Activated T-cell treated with anti-CD3 and anti-CD28 coated beads for 4 hours (primary cell): ENCODE measurements at regions not wholly inside any gene's neighbourhood (a gene's known extent, or its start where the extent isn't known, plus 50 kb on each side); places are given as distances from the start of the nearest gene placed in this dataset.

ENCODE experiments used
- DNase-seq: peaks from one replicate; pipeline ENCODE4 v3.0.0-alpha.2; 2020

GRCh38 chr5:166507810-166508425 lies 1783.5 kb upstream of the WWC1 start:
- DNase-seq = no peak

DNA sequence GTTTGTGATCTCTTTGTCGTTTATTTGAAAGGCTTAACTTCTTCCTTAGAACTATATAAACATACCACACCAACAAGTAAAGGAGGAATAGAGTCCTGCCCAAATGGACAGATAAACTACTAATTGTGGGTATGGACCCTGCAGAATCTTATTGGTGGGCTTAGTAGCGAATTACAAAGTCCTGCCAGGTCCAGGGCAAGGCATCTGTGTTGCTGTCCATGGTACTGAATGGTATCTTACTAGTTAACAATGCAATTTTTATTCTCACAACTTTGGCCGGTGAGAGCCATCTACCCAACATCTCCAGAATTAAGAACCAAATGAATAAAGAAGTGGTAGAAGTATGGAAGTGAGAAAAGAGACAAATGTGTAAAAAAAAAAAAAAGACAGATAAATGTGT lies 1782.4 kb upstream of the WWC1 start:
- DNase-seq = no peak

- DNase-seq = no peak
Observed at GRCh38 chr5:166517976-166518375, 1773.5 kb upstream of the WWC1 start.

GRCh38 chr5:166523206-166523605 lies 1768.2 kb upstream of the WWC1 start:
- DNase-seq = no peak

- no peak for DNase-seq
Observed at GRCh38 chr5:166529200-166529599, 1762.2 kb upstream of the WWC1 start.

GRCh38 chr5:166532456-166533220 lies 1758.8 kb upstream of the WWC1 start:
- DNase-seq = no peak

GRCh38 chr5:166535641-166536040 lies 1755.8 kb upstream of the WWC1 start:
- no peak for DNase-seq

DNA sequence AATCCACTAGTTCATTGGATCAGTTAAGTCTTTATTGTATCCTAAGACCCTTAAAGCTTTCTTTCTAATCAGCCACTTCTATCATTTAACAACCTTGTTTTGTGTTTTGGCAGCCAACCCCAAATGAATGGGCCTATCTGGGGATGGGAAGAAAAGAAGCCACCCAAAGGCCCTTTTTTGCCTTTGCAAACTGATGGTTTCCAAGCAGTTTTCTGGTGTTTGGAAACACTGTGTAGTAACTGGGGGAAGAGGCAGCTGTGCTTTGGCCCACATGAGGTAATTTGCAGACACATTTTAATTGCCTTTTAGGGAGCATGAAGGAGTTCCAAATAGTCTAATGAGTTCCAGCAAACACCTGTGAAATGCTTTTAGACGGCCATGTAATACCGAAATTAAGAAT lies 1751.3 kb upstream of the WWC1 start:
- no peak for DNase-seq

- no peak for DNase-seq
Observed at GRCh38 chr5:166551384-166551783, 1740.1 kb upstream of the WWC1 start.

DNA sequence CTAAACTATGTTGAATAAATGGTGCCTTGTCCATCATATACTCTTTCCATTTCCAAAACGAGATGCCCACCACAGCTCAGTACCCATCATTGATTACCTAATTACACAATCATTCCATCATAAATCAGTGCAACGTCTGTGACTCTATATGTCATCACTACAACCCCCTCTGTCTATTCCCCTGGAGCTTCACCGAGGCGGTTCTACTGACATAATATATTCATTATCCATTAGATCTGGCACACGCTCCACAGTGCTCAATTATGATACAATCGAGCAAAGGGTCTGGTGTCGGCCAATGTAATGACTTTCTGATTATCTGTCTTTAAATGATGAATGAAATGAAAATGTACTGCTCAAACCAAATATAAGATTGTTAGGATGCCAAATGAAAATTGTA lies 1737.7 kb upstream of the WWC1 start:
- DNase-seq = no peak

- DNase-seq = no peak
Observed at GRCh38 chr5:166561759-166562158, 1729.7 kb upstream of the WWC1 start.

DNA sequence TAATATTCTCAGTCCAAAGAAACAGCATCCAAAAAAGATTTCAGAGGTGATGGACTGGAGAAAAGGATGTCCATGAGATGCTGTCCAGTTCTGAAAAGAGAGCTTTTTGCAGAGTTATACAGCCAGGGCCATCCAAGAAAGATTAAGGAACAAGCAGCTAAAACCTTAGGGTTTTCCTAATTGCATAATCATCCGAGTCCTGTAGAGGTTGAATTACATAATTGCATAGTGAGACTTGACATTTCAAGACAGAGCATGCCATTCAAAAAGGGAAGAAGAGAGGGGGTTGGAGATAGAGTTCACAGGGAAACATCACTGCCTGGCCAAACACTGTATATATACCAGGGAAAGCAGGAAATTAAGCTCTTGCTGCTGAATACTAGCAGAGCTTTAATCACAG lies 1729.2 kb upstream of the WWC1 start:
- no peak for DNase-seq

DNA sequence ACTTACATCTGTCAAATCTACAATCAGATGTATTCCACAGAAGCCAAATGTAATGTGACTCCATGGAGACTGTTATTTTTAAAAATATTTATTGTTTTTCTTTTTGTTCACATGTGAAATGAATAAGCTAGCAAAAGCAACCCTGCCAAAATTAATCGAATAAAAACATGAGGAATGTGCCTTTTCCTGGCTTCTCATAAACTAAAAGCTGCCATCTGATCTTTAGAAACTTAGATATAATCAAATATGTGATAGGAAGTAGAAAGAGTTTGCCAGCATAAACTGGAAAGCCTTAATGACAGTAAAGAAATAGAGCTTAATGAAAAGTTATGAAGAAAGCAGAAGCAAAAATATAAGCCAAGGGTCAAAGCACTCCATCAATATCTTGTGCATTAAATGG lies 1724.7 kb upstream of the WWC1 start:
- DNase-seq = no peak

GRCh38 chr5:166570865-166571264 lies 1720.6 kb upstream of the WWC1 start:
- DNase-seq = no peak

DNA sequence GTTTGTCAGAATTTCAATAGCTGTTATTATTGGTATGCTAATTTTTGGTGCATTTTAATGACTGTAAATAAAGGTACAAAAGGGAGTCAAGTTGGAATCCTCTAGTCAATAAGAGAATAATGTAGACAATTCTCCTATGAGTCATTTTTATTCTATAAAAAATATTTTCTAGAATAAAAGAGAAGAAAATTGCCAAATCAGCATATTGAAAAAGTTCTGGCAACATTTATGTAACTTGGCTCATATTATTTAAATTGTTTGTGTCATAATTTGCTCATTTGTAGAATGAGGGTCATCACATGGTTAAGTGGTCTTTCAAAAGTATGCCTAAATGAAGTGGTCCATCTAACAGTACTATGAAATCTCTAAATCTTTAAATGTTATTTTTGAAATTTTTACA lies 1719.8 kb upstream of the WWC1 start:
- no peak for DNase-seq

- no peak for DNase-seq
Observed at GRCh38 chr5:166576323-166576722, 1715.1 kb upstream of the WWC1 start.

DNA sequence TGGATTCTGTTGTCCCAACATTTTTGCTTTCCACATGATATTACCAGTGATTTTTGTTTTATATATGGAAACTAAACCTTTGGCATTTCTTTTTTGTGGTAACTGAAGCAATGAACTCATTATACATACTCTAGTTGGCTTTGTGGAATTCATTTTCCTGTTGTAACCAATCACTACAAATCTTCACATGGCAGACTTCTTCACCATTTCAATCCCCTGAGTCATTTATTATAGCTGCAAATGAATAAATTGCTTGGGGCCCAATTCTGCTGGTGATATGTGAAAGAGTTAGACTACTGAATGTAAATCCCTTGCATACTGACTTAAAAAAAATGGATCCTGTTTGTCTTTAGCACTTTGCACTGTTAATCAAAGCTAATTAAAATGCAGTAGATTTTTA lies 1709.6 kb upstream of the WWC1 start:
- DNase-seq = no peak

GRCh38 chr5:166582416-166582815 lies 1709.0 kb upstream of the WWC1 start:
- DNase-seq = no peak

GRCh38 chr5:166594567-166594966 lies 1696.9 kb upstream of the WWC1 start:
- no peak for DNase-seq

DNA sequence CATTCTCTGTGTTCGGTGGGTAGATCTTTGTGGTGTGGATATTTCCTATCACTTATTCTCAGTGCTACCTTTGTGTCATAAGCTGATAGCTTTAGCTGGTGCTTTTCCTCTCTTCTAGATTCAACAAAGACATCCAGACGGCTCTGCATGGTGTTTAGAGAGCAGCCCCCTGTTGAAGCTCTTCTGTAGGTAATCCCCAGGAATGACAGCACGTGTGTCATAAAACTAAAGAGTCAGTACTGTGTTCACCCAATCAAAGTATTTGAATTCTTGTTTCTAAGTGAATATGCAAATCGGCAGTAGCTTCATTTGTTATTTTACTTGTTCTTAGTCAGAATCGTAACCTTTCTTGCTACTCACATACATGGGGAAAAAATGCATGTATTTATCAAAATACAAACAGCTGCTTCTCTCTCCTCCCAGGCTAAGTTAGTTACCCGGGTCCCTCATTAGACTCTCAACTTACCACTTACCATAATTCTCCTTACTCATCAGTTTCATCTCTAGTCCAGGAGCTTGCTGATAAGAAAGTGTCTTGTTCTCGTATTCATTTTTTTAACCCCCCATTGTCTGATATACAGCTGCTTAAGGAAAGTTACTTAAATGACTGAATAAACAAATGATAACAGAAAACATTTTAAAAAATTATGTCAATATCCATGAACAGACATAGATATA lies 1696.0 kb upstream of the WWC1 start:
- no peak for DNase-seq

GRCh38 chr5:166596043-166596442 lies 1695.4 kb upstream of the WWC1 start:
- DNase-seq = no peak

- DNase-seq = no peak
Observed at GRCh38 chr5:166602271-166602670, 1689.2 kb upstream of the WWC1 start.

DNA sequence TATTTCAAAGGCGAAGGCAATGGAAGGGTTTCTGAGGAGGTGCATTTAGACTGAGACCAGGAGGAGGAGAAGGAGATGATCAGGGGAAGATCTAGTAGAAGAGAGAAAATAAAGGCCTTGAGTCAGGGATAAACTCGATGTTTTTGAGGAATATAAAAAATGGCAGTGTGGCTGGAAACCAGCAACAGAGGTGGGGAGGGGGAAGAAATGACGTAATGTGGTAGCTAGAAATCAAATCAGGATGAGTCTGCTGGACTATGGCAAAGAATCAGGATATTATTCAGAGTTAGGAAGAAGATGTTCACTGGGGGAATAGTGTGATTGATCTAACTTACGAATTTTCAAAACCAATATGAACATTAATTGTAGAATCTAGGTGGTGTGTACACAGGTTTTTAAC lies 1673.9 kb upstream of the WWC1 start:
- no peak for DNase-seq

DNA sequence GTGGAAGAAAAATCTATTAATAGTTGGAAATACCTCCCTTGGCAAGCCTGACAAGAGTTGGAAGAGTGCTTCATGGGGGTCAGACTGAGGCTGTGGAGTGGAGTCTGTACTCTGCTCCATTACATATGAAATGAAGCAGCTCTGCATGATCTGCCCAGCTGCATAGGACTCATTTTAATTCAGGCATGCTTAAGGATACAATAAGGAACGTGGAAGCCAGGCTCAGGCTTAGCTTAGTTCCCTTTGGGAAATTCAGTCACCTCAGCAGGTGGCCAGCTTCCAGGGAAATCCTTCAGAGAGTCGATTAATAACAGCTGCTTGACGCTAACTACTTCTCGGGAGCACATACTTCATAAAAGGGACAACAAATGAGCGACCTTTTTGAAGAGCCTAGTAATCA lies 1672.9 kb upstream of the WWC1 start:
- DNase-seq = no peak
